Kidney (tissue), 13 donors: ENCODE measurements at regions not wholly inside any gene's neighbourhood (a gene's known extent, or its start where the extent isn't known, plus 50 kb on each side); places are given as distances from the start of the nearest gene placed in this dataset.
A peak's percentile ranks its signal among the peaks of the same experiment; 100 is the strongest.

ENCODE experiments used
- DNase-seq, 5 donors: peaks; one replicate each; pipeline ENCODE4 v3.0.0-alpha.2; 2013 to 2020
- FAIRE-seq: peaks from 2 replicates; lab custom pipeline; 2012; peaks lifted over from hg19 to GRCh38; lab: Jason Lieb, UNC
- H3K27ac ChIP-seq, 2 donors: one replicate each; pipeline ENCODE4 v1.7.0; 2013; ENCODE audit warnings: low read depth in 2 of 2, low read length in 2 of 2, inconsistent platforms in 1 of 2
- H3K27me3 ChIP-seq: one replicate; pipeline ENCODE4 v1.7.1; 2013; ENCODE audit warnings: low read length, inconsistent platforms; ENCODE audit not compliant: control insufficient read depth, insufficient read depth
- H3K36me3 ChIP-seq, 3 donors: one replicate each; pipeline versions ENCODE4 v1.7.0 to v1.7.1; 2013; ENCODE audit warnings: low read length in 3 of 3, control low read depth in 1 of 3, inconsistent platforms in 1 of 3; ENCODE audit not compliant: insufficient read depth in 3 of 3, control insufficient read depth in 2 of 3
- H3K4me1 ChIP-seq, 3 donors: one replicate each; pipeline versions ENCODE4 v1.7.0 to v1.7.1; 2013; ENCODE audit warnings: low read length in 3 of 3, inconsistent platforms in 1 of 3, low read depth in 1 of 3; ENCODE audit not compliant: control insufficient read depth in 2 of 3, insufficient read depth in 2 of 3
- H3K4me3 ChIP-seq, 3 donors: one replicate each; pipeline versions ENCODE4 v1.7.0 to v1.8.1; 2013; ENCODE audit warnings: low read length in 3 of 3, control low read depth in 1 of 3, inconsistent platforms in 1 of 3
- H3K9ac ChIP-seq, 3 donors: one replicate each; pipeline versions ENCODE4 v1.7.0 to v1.7.1; 2013; ENCODE audit warnings: low read length in 3 of 3, control low read depth in 1 of 3, inconsistent platforms in 1 of 3
- H3K9me3 ChIP-seq, 3 donors: one replicate each; pipeline versions ENCODE4 v1.7.0 to v1.7.1; 2013; ENCODE audit warnings: low read length in 3 of 3, control low read depth in 1 of 3, inconsistent platforms in 1 of 3; ENCODE audit not compliant: control insufficient read depth in 2 of 3, insufficient read depth in 1 of 3
- intact Hi-C: fragments of 100-400 bp; cut with DNase I; formaldehyde crosslinking; loops from one replicate; pipeline ENCODE4 v1.11.1; 2022
- TF ChIP-seq, protein P1 (sequence below): IDR thresholded peaks from 3 replicates; pipeline ENCODE4 v1.5.1; 2012; ENCODE audit warnings: mild to moderate bottlenecking, moderate library complexity, borderline replicate concordance; ENCODE audit not compliant: insufficient read depth; ENCODE audit errors: extremely low read depth
- donor health status: control.
- donor health status: control.
- donor health status: control.
- donor health status: control.
- donor health status: control.
- donor health status: DM: yes; HTN: yes; CAD: no.
- donor health status: Normal renal cell carcinoma (clear cell type).

- H3K36me3 ChIP-seq, result no peaks in the 10 kb centered on the region
- H3K27me3 ChIP-seq, result no peaks in the 10 kb centered on the region
- no peak for FAIRE-seq
- intact Hi-C loops, result no loop called here
- H3K4me1 ChIP-seq, result no peaks in the 10 kb centered on the region
- H3K9me3 ChIP-seq, result no peaks in the 10 kb centered on the region
- H3K9ac ChIP-seq, result no peak overlapping the region
- no peak overlapping the region for H3K27ac ChIP-seq
- no peak overlapping the region for H3K4me3 ChIP-seq
- DNase-seq, result no peak
- TF ChIP-seq, protein P1, sequence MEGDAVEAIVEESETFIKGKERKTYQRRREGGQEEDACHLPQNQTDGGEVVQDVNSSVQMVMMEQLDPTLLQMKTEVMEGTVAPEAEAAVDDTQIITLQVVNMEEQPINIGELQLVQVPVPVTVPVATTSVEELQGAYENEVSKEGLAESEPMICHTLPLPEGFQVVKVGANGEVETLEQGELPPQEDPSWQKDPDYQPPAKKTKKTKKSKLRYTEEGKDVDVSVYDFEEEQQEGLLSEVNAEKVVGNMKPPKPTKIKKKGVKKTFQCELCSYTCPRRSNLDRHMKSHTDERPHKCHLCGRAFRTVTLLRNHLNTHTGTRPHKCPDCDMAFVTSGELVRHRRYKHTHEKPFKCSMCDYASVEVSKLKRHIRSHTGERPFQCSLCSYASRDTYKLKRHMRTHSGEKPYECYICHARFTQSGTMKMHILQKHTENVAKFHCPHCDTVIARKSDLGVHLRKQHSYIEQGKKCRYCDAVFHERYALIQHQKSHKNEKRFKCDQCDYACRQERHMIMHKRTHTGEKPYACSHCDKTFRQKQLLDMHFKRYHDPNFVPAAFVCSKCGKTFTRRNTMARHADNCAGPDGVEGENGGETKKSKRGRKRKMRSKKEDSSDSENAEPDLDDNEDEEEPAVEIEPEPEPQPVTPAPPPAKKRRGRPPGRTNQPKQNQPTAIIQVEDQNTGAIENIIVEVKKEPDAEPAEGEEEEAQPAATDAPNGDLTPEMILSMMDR, result no peak
Measured at GRCh38 chr17:77857306-77857555, 101.3 kb upstream of the TNRC6C start.

- H3K27me3 ChIP-seq, result no peaks in the 10 kb centered on the region
- intact Hi-C loops, result no loop called here
- TF ChIP-seq, protein P1, result no peak
- no peak for FAIRE-seq
- H3K9ac ChIP-seq, result no peak overlapping the region
- peak in 1 of 5 donors; percentile 0 for DNase-seq
- H3K4me1 ChIP-seq, result no peaks in the 10 kb centered on the region
- H3K36me3 ChIP-seq, result no peaks in the 10 kb centered on the region
- H3K9me3 ChIP-seq, result no peaks in the 10 kb centered on the region
- H3K27ac ChIP-seq, result no peak overlapping the region
- H3K4me3 ChIP-seq, result no peak overlapping the region
Measured at GRCh38 chr17:77857613-77858012, 100.9 kb upstream of the TNRC6C start.

DNA sequence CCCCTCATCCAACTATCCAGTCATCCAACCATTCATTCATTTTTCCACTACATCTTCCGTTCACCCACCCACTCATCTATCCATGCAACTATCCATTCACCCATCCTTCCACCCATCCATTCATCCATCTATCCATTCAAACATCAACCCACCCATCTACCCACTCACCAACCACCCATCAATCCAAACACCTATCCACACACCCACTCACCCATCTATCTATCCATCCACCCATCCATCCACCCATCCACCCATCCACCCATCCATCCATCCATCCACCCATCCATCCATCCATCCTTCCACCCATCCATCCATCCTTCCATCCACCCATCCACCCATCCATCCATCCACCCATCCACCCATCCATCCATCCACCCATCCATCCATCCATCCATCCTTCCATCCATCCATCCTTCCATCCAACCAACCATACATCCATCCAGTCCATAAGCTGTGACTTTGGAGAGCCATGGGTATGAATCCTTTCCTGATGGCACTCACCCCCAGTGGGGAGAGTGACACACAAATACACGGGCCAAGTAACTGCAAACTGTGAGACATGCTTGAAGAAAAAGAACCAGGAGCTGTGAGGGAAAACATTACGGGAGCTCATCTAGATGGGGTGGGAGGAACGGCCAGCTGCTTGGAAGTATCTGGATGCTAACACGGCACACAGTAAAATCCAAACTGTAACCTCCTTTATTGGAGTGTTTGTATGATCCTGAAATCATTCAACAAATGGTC lies 100.0 kb upstream of the TNRC6C start:
- Histone ChIP-seq H3K9me3 (no peaks in the 10 kb centered on the region), H3K27ac (no peak overlapping the region), H3K9ac (no peak overlapping the region), H3K4me3 (no peak overlapping the region), H3K27me3 (no peaks in the 10 kb centered on the region), H3K36me3 (no peaks in the 10 kb centered on the region), H3K4me1 (no peaks in the 10 kb centered on the region)
- intact Hi-C loops, result no loop called here
- DNase-seq (peak in 1 of 5 donors; percentile 6), FAIRE-seq (no peak)
- TF ChIP-seq, protein P1, result no peak
